ENCODE measurements at regions not wholly inside any gene's neighbourhood (a gene's known extent, or its start where the extent isn't known, plus 50 kb on each side); places are given as distances from the start of the nearest gene placed in this dataset.
"Not testable (repeated sequence)": the region's sequence is repeated elsewhere in the genome, so short reads cannot be mapped to it uniquely, and the experiment has no call there.

GRCh38 chr13:67916650-67917049 lies 686.5 kb upstream of the PCDH9 start:
- H3K9me3 ChIP-seq (replicated peaks), result peaks cover 31% of the 10 kb centered on the region
- H3K36me3 ChIP-seq, result no peaks in the 10 kb centered on the region
- no peak overlapping the region for H3K27ac ChIP-seq (replicated peaks)
- no peak overlapping the region for H3K4me3 ChIP-seq
- TF ChIP-seq CTCF (IDR thresholded peaks at IDR 0.05; ENCODE audit: borderline replicate concordance), result no peak
- no peak for DNase-seq
- H3K4me1 ChIP-seq, result no peaks in the 10 kb centered on the region
- intact Hi-C loops (cut with micrococcal nuclease), result no loop called here
- no peaks in the 10 kb centered on the region for H3K27me3 ChIP-seq (ENCODE audit: low read depth)

GRCh38 chr13:67914535-67914934 lies 684.4 kb upstream of the PCDH9 start:
- no peak for DNase-seq
- Histone ChIP-seq H3K27me3 (ENCODE audit: low read depth) (no peaks in the 10 kb centered on the region), H3K4me1 (no peaks in the 10 kb centered on the region), H3K36me3 (no peaks in the 10 kb centered on the region), H3K27ac (replicated peaks) (no peak overlapping the region), H3K4me3 (no peak overlapping the region), H3K9me3 (replicated peaks) (peaks cover 22% of the 10 kb centered on the region)
- TF ChIP-seq CTCF (IDR thresholded peaks at IDR 0.05; ENCODE audit: borderline replicate concordance), result no peak
- intact Hi-C loops (cut with micrococcal nuclease), result no loop called here

GRCh38 chr13:67902960-67903359 lies 672.8 kb upstream of the PCDH9 start:
- H3K4me3 ChIP-seq; H3K27ac ChIP-seq (replicated peaks); DNase-seq; intact Hi-C loops (cut with micrococcal nuclease); H3K27me3 ChIP-seq (ENCODE audit: low read depth); H3K4me1 ChIP-seq; H3K36me3 ChIP-seq: not testable (repeated sequence)
- peaks cover 36% of the 10 kb centered on the region for H3K9me3 ChIP-seq (replicated peaks)

- H3K4me1 ChIP-seq, result no peaks in the 10 kb centered on the region
- H3K9me3 ChIP-seq (replicated peaks), result no peaks in the 10 kb centered on the region
- H3K4me3 ChIP-seq, result no peak overlapping the region
- H3K27me3 ChIP-seq (ENCODE audit: low read depth), result no peaks in the 10 kb centered on the region
- no peaks in the 10 kb centered on the region for H3K36me3 ChIP-seq
- H3K27ac ChIP-seq (replicated peaks), result no peak overlapping the region
- intact Hi-C loops (cut with micrococcal nuclease), result no loop called here
- TF ChIP-seq CTCF (IDR thresholded peaks at IDR 0.05; ENCODE audit: borderline replicate concordance), result no peak
- no peak for DNase-seq
Observed at GRCh38 chr13:67880916-67881315, 650.8 kb upstream of the PCDH9 start.

GRCh38 chr13:67878376-67878775 lies 648.2 kb upstream of the PCDH9 start:
- intact Hi-C loops (cut with micrococcal nuclease), result no loop called here
- Histone ChIP-seq H3K4me3 (no peak overlapping the region), H3K36me3 (no peaks in the 10 kb centered on the region), H3K27me3 (ENCODE audit: low read depth) (no peaks in the 10 kb centered on the region), H3K27ac (replicated peaks) (no peak overlapping the region), H3K9me3 (replicated peaks) (no peaks in the 10 kb centered on the region), H3K4me1 (no peaks in the 10 kb centered on the region)
- no peak for DNase-seq
- no peak for TF ChIP-seq CTCF (IDR thresholded peaks at IDR 0.05; ENCODE audit: borderline replicate concordance)

- DNase-seq, result no peak
- no peaks in the 10 kb centered on the region for H3K9me3 ChIP-seq (replicated peaks)
- H3K27me3 ChIP-seq (ENCODE audit: low read depth), result no peaks in the 10 kb centered on the region
- H3K36me3 ChIP-seq, result no peaks in the 10 kb centered on the region
- H3K4me3 ChIP-seq, result no peak overlapping the region
- TF ChIP-seq CTCF (IDR thresholded peaks at IDR 0.05; ENCODE audit: borderline replicate concordance), result no peak
- no peaks in the 10 kb centered on the region for H3K4me1 ChIP-seq
- H3K27ac ChIP-seq (replicated peaks), result no peak overlapping the region
- intact Hi-C loops (cut with micrococcal nuclease), result no loop called here
Observed at GRCh38 chr13:67877031-67877430, 646.9 kb upstream of the PCDH9 start.
